Urinary bladder (tissue), 3 donors: ENCODE measurements at regions not wholly inside any gene's neighbourhood (a gene's known extent, or its start where the extent isn't known, plus 50 kb on each side); places are given as distances from the start of the nearest gene placed in this dataset.
"Not testable (repeated sequence)": the region's sequence is repeated elsewhere in the genome, so short reads cannot be mapped to it uniquely, and the experiment has no call there.

Experiments used
- DNase-seq: peaks from one replicate; pipeline ENCODE4 v3.0.0-alpha.2; 2015; ENCODE audit errors: extremely low spot score
- H3K27ac ChIP-seq: one replicate; pipeline ENCODE4 v1.5.1; 2013; ENCODE audit warnings: low read depth, mild to moderate bottlenecking, moderate library complexity
- H3K36me3 ChIP-seq: one replicate; pipeline ENCODE4 v1.6.1; 2013; ENCODE audit warnings: mild to moderate bottlenecking, moderate library complexity; ENCODE audit not compliant: insufficient read depth
- H3K4me1 ChIP-seq: one replicate; pipeline ENCODE4 v1.6.1; 2013; ENCODE audit warnings: mild to moderate bottlenecking, moderate library complexity; ENCODE audit not compliant: insufficient read depth
- H3K4me3 ChIP-seq: one replicate; pipeline ENCODE4 v1.5.1; 2013; ENCODE audit warnings: low read depth, low read length
- WGBS: extraction: QIAGEN DNeasy Blood & Tissue Kit; methylation state at CpG from one replicate; pipeline ENCODE4 v1.1.7; 2013; 5-methylcytosine and 5-hydroxymethylcytosine counted together
- donor health status: healthy with polysubstance abuse.
- donor health status: healthy.

DNA sequence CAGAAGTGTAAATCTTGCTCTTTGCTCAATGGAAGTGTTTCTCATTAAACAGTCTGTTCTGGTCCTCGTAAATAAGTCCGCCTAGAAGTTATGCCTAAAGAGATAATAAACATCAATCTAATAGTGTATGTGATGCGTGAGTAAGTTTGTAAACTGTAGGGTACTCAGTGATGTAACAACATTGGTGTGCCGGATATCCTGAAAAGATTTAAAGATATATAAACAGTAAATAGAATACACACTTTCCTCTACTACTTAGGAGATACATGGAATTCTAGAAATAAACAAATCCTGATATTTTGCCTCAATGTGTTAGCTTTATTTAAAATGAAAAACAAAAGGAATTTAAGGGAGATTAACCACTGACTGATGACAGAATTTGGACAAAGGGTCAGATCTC, 123.5 kb downstream of the AHR start:
- Histone ChIP-seq H3K4me3 (no peak overlapping the region), H3K4me1 (no peaks in the 10 kb centered on the region), H3K36me3 (no peaks in the 10 kb centered on the region), H3K27ac (no peak overlapping the region)
- no peak for DNase-seq
- 50% methylated on average over 4 of the region's 4 CpGs for WGBS

- no peak overlapping the region for H3K27ac ChIP-seq
- no peak for DNase-seq
- no peak overlapping the region for H3K4me3 ChIP-seq
- WGBS: 50% methylated on average over 2 of the region's 2 CpGs
- H3K36me3 ChIP-seq: no peaks in the 10 kb centered on the region
- no peaks in the 10 kb centered on the region for H3K4me1 ChIP-seq
These were observed 124.5 kb downstream of the AHR start for GRCh38 chr7:17422966-17423365.

DNA sequence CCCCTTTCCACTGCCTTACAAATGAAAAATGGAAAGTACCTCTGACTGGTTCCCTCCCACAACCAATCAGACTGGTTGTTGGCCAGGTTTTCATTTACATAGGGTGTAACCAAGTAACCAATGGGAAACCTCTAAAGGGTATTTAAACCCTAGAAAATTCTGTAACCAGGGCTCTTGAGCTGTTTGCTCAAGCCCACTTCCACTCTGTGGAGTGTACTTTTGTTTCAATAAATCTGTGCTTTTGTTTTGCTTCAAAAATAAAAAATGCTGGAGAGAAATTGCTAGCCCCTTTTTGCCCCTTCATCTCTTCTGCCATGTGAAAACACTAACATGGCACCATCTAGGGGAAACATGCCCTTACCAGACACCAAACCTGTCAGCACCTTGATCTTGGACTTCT, 129.5 kb downstream of the AHR start:
- Histone ChIP-seq H3K36me3 (no peaks in the 10 kb centered on the region), H3K4me1 (no peaks in the 10 kb centered on the region), H3K4me3 (no peak overlapping the region), H3K27ac (no peak overlapping the region)
- no peak for DNase-seq

DNA sequence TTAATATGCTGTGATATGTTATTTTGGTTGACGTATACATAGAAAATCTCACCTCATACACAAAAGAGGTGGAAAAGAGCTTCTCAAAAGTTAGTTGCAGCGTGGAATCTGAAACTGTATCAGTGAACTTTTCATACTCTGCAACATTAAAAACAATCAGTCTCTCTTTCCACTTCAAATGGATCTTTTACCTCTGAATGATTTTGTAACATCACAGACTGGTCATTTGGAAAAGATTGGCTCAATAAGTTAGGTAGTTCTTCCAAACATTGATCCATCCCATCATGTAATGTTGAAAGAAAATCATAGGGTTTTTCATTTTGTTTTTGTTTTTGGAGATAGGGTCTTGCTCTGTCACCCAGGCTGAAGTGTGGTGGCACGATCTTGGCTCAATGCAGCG, 131.1 kb downstream of the AHR start:
- Histone ChIP-seq H3K27ac (no peak overlapping the region), H3K4me1 (no peaks in the 10 kb centered on the region), H3K4me3 (no peak overlapping the region), H3K36me3 (no peaks in the 10 kb centered on the region)
- 74% methylated on average over 4 of the region's 4 CpGs for WGBS
- DNase-seq: no peak

- no peaks in the 10 kb centered on the region for H3K4me1 ChIP-seq
- no peak overlapping the region for H3K4me3 ChIP-seq
- 76% methylated on average over 3 of the region's 3 CpGs for WGBS
- H3K36me3 ChIP-seq: no peaks in the 10 kb centered on the region
- no peak overlapping the region for H3K27ac ChIP-seq
- DNase-seq: no peak
These were observed 134.3 kb downstream of the AHR start for GRCh38 chr7:17432793-17433192.

GRCh38 chr7:17434191-17434590, 135.7 kb downstream of the AHR start:
- 81% methylated on average over 3 of the region's 3 CpGs for WGBS
- H3K36me3 ChIP-seq: no peaks in the 10 kb centered on the region

GRCh38 chr7:17434841-17435692, 136.6 kb downstream of the AHR start:
- DNase-seq: no peak
- Histone ChIP-seq H3K27ac (no peak overlapping the region), H3K36me3 (no peaks in the 10 kb centered on the region), H3K4me1 (no peaks in the 10 kb centered on the region), H3K4me3 (no peak overlapping the region)
- 94% methylated on average over 6 of the region's 6 CpGs for WGBS

More at GRCh38 chr7:17434191-17434590, 135.7 kb downstream of the AHR start:
- Histone ChIP-seq H3K4me3 (no peak overlapping the region), H3K4me1 (no peaks in the 10 kb centered on the region), H3K27ac (no peak overlapping the region)
- DNase-seq: no peak

DNA sequence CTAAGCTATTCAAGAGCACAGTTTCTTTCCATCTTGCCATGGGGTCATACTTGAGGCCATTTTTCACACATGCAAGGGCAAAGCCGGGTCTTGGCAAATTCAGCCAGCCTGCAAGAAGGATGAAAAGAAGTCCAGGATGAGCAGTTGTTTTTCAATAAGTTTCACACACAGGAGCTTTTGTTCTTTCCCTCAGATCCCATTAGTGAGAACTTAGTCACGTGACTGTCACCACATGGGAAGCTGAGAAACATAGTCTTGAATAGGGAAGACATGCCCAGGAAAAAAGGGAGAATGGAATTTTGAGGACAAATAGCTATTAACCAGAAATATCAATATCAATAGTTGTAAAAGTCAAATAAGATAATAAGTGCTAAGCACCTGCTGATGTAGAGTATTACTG, 137.7 kb downstream of the AHR start:
- Histone ChIP-seq H3K4me1 (no peaks in the 10 kb centered on the region), H3K36me3 (no peaks in the 10 kb centered on the region), H3K4me3 (no peak overlapping the region), H3K27ac (no peak overlapping the region)
- WGBS: 95% methylated on average over 2 of the region's 2 CpGs
- no peak for DNase-seq

DNA sequence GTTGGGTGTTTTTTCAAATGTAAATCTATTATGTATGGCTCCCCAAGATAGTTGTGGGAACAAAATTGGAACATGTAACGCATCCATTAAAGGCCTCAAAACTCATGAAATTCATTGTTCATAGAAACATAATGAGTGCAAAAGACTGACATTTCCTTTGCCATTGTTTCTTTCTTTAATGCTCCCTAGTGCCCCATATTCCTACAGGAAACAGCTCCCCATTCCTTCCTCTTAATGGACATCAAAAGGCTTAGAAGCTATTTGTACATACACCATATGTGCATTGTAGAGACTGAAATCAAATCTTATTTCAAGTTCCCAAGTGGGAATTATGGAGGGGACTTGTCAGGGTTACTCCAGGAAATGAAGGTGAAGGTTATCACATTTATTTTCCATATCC, 139.1 kb downstream of the AHR start:
- Histone ChIP-seq H3K4me3 (no peak overlapping the region), H3K4me1 (no peaks in the 10 kb centered on the region), H3K36me3 (no peaks in the 10 kb centered on the region), H3K27ac (no peak overlapping the region)
- 92% methylated on average over 1 of the region's 1 CpG for WGBS
- no peak for DNase-seq

DNA sequence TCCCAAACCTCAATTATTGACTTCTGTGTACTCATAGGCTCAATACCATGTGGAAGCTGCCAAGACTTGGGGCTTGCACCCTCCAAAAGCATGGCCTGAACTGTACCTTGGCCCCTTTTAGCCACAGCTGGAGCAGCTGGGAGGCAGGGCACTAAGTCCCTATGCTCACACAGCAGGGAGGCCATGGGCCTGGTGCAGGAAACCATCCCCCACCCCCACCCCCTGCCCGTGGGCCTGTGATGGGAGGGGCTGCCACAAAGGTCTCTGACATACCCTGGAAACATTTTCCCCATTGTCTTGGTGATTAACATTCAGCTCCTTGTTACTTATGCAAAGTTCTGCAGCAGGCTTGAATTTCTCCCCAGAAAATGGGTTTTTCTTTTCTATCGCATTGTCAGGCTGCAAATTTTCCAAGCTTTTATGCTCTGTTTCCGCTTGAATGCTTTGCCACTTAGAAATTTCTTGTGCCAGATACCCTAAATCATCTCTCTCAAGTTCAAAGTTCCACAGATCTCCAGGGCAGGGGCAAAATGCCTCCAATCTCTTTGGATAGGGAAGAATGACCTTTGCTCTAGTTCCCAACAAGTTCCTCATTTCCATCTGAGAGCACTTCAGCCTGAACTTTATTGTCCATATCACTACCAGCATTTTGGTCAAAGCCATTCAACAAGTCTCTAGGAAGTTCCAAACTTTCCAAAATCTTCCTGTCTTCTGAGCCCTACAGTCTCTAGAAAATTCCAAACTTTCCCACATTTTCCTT, 141.8 kb downstream of the AHR start:
- not testable (repeated sequence) for H3K36me3 ChIP-seq, DNase-seq, H3K4me1 ChIP-seq, H3K27ac ChIP-seq, H3K4me3 ChIP-seq
- WGBS: 82% methylated on average over 3 of the region's 3 CpGs

DNA sequence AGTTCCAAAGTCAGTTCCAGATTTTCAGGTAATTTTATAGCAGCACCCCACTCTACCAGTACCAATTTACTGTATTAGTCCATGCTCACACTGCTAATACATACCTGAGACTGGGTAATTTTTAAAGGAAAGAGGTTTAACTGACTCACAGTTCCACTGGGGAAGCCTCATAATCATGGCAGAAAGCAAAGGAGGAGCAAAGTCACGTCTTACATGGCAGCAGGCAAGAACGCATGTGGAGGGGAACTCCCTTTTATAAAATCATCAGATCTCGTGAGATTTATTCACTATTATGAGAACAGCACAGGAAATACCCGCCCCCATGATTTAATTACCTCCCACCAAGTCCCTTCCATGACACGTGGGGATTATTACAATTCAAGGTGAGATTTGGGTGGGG, 142.4 kb downstream of the AHR start:
- 93% methylated on average over 5 of the region's 5 CpGs for WGBS
- H3K4me1 ChIP-seq: no peaks in the 10 kb centered on the region
- no peak for DNase-seq
- no peaks in the 10 kb centered on the region for H3K36me3 ChIP-seq
- no peak overlapping the region for H3K27ac ChIP-seq
- no peak overlapping the region for H3K4me3 ChIP-seq

- no peaks in the 10 kb centered on the region for H3K36me3 ChIP-seq
- no peak overlapping the region for H3K4me3 ChIP-seq
These were observed 143.1 kb downstream of the AHR start for GRCh38 chr7:17441557-17441956.

GRCh38 chr7:17444151-17444550, 145.7 kb downstream of the AHR start:
- no peak overlapping the region for H3K4me3 ChIP-seq
- no peak for DNase-seq
- no peaks in the 10 kb centered on the region for H3K36me3 ChIP-seq
- H3K4me1 ChIP-seq: no peaks in the 10 kb centered on the region
- no peak overlapping the region for H3K27ac ChIP-seq
- 91% methylated on average over 2 of the region's 2 CpGs for WGBS

More at GRCh38 chr7:17441557-17441956, 143.1 kb downstream of the AHR start:
- Histone ChIP-seq H3K27ac (no peak overlapping the region), H3K4me1 (no peaks in the 10 kb centered on the region)
- DNase-seq: no peak

GRCh38 chr7:17444673-17445072, 146.2 kb downstream of the AHR start:
- H3K4me3 ChIP-seq: no peak overlapping the region
- H3K36me3 ChIP-seq: no peaks in the 10 kb centered on the region
- no peak for DNase-seq
- H3K27ac ChIP-seq: no peak overlapping the region
- WGBS: 39% methylated on average over 1 of the region's 1 CpG
- no peaks in the 10 kb centered on the region for H3K4me1 ChIP-seq
